Right cardiac atrium (tissue), 5 donors: ENCODE measurements at regions not wholly inside any gene's neighbourhood (a gene's known extent, or its start where the extent isn't known, plus 50 kb on each side); places are given as distances from the start of the nearest gene placed in this dataset.

Experiments
- ATAC-seq, 2 donors: fragments of 200-7000 bp; cut with Tn5 transposase; one replicate each; pipeline versions ENCODE4 v1.8.0 to v1.9.1; 2020; ENCODE audit warnings: moderate library complexity in 2 of 2, mild to moderate bottlenecking in 1 of 2
- DNase-seq, 3 donors: peaks; one replicate each; pipeline ENCODE4 v3.0.0-alpha.2; 2020
- H3K27ac ChIP-seq: one replicate; pipeline ENCODE4 v1.5.1; 2013; ENCODE audit warnings: mild to moderate bottlenecking, low read length, control low read depth, moderate library complexity
- H3K27me3 ChIP-seq: one replicate; pipeline ENCODE4 v1.6.1; 2013; ENCODE audit not compliant: control insufficient read depth, insufficient read depth
- H3K4me1 ChIP-seq: one replicate; pipeline ENCODE4 v1.6.1; 2013; ENCODE audit warnings: low read length; ENCODE audit not compliant: control insufficient read depth, insufficient read depth
- H3K4me3 ChIP-seq: one replicate; pipeline ENCODE4 v1.5.1; 2013; ENCODE audit warnings: low read length, control low read depth
- H3K9me3 ChIP-seq: one replicate; pipeline ENCODE4 v1.6.1; 2013; ENCODE audit warnings: low read length; ENCODE audit not compliant: control insufficient read depth
- WGBS: extraction: QIAGEN DNeasy Blood & Tissue Kit; methylation state at CpG from one replicate; pipeline ENCODE4 v1.1.7; 2013; 5-methylcytosine and 5-hydroxymethylcytosine counted together
- intact Hi-C, 4 donors: fragments of 100-400 bp; cut with DNase I; formaldehyde crosslinking; loops; one replicate each; pipeline versions ENCODE4 v1.11.0 to v1.14.0; 2022 to 2023
- donor health status: healthy with polysubstance abuse.
- donor health status: DM: no; HTN: yes; CAD: no.
- donor health status: DM: no; HTN: no; CAD: no.
- donor health status: DM: no; HTN: yes; CAD: no; lungs with severe emphysema.
- donor health status: DM: yes; HTN: yes; CAD: no.

DNA sequence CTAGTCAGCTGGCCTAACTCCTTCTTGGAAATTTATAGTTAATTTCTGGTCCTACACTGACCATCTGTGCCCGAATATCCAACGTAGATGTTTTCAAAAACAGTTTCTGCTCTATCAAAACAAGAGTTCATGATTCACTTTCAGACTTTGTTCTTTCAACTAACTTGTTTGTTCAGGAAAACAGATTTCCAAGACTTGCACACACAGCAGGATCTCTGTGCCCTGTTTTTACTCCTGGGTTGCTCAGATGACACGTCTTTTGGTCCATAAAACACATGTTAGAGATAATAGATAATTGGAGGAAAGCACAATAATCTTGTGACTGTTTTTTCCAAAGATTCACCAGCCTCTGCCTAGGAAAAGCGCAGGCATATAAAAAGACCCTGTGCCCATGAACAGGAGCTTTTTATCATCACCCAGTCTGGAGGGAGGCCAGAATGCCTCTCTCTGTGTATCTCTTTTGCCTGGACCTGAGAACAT, 218.0 kb downstream of the IRS2 start:
- intact Hi-C loops: no loop called here
- Histone ChIP-seq H3K4me3 (no peak overlapping the region), H3K4me1 (no peaks in the 10 kb centered on the region), H3K27ac (no peak overlapping the region), H3K9me3 (no peaks in the 10 kb centered on the region), H3K27me3 (no peaks in the 10 kb centered on the region)
- 50% methylated on average over 4 of the region's 4 CpGs for WGBS
- DNase-seq (no peak), ATAC-seq (peak in 1 of 2 donors; percentile 42)

DNA sequence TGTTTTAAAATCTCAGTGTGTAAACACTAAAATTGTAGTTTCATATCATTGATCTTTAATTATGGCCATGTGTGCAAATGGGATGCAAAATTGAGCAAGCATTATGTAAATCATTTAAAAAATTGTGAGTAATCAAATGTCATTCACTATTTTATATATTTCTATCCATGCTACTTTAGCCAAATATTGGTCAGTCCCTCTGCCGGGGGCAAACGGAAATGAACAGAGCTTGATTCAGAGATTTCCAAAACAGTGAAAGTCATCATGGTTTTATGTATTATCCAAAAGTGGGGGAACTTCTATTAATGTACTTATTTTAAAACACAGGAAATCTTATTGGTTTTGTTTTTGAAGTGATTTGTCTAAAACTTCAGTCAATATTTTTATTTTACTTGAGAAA, 219.1 kb downstream of the IRS2 start:
- ATAC-seq: no peak
- WGBS: 49% methylated on average over 2 of the region's 2 CpGs

DNA sequence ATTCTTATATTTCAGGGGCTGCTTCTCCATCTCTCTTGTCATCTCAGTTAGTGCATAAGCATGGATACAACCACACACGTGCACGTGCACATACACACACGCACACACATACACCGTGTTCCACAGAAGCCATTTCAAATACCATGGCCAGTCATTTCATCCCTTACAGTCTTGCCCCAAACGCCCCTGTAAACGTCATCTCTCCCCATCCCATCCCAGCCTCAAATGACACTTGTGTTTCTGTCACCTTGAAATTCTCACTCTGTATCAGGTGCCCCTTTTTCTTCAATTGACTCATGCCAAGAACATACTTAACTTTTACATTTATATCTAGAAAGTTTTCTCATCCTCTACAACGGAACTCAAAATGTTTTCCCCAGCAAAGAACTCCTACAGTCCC, 220.5 kb downstream of the IRS2 start:
- intact Hi-C loops: no loop called here
- WGBS: 88% methylated on average over 7 of the region's 7 CpGs
- no peak for ATAC-seq
- Histone ChIP-seq H3K27me3 (no peaks in the 10 kb centered on the region), H3K4me1 (no peaks in the 10 kb centered on the region), H3K27ac (no peak overlapping the region), H3K9me3 (no peaks in the 10 kb centered on the region), H3K4me3 (no peak overlapping the region)
- DNase-seq: no peak

More for the DNA sequence above, 219.1 kb downstream of the IRS2 start:
- no peaks in the 10 kb centered on the region for H3K4me1 ChIP-seq
- no peaks in the 10 kb centered on the region for H3K27me3 ChIP-seq
- no peaks in the 10 kb centered on the region for H3K9me3 ChIP-seq
- intact Hi-C loops: no loop called here
- no peak for DNase-seq
- no peak overlapping the region for H3K27ac ChIP-seq
- H3K4me3 ChIP-seq: no peak overlapping the region

DNA sequence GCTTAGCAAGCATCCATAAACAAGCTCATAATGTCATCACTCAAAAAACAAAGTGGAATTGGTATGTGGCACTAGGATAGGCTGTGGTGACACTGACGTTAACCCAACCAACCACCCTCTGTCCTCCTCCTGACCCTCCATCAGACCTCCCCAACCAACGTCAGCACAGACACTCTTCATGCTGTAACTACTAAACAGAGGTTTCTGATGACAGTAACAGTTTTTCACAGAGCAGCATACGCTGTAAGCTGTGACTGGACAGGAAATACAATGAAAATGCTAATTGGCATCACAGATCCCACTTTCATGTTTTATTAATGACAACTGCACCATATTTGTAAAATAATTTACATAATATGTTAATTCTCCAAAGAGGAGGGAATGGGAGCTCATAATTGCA, 238.0 kb downstream of the IRS2 start:
- H3K27ac ChIP-seq: no peak overlapping the region
- H3K27me3 ChIP-seq: no peaks in the 10 kb centered on the region
- no peak overlapping the region for H3K4me3 ChIP-seq
- intact Hi-C loops: no loop called here
- H3K9me3 ChIP-seq: no peaks in the 10 kb centered on the region
- 41% methylated on average over 3 of the region's 3 CpGs for WGBS
- DNase-seq: no peak
- ATAC-seq: peak; percentile 43 to 93
- no peaks in the 10 kb centered on the region for H3K4me1 ChIP-seq

DNA sequence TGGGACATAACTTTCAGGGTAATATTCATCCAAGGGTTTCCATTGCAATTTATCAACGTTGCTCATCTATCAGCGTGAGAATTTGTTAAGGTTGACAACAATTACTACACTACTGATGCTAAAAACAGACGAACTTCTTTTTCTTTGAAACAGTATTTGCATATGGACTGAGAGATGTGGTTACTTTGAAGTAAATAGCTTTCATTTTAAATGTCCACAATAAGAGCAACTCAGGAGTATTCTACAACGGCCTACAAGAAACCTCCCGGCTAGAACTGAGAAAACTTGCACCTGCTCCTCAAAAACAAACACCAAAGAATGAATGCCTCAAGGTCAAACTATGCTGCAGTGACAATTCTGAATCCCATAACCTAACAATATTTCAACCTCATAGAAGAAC, 238.4 kb downstream of the IRS2 start:
- Histone ChIP-seq H3K9me3 (no peaks in the 10 kb centered on the region), H3K27ac (no peak overlapping the region), H3K4me3 (no peak overlapping the region), H3K27me3 (no peaks in the 10 kb centered on the region), H3K4me1 (no peaks in the 10 kb centered on the region)
- DNase-seq (no peak), ATAC-seq (no peak)
- 81% methylated on average over 5 of the region's 5 CpGs for WGBS
- intact Hi-C loops: no loop called here

DNA sequence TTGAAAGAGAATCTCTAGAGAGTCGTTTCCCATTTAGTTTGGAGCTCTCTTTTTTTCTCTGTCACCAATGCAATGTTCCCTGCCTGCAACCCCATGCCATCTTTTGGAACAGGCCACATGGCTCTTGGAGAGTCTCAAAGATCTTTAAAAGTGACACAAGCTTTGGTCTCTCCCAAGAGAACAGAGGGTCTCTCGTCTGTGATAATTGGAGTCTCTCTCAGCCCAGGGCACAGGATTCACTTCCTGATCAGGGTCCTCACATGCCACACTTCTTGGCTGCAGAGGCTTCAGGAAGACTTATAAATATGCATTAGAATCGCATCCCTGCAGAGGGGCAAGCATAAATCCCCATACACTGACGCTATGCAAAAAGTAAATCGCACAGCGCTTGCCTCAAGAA, 240.5 kb downstream of the IRS2 start:
- DNase-seq (no peak), ATAC-seq (no peak)
- H3K4me1 ChIP-seq: no peaks in the 10 kb centered on the region
- 52% methylated on average over 6 of the region's 6 CpGs for WGBS
- H3K27me3 ChIP-seq: no peaks in the 10 kb centered on the region
- no peak overlapping the region for H3K4me3 ChIP-seq
- H3K27ac ChIP-seq: no peak overlapping the region
- intact Hi-C loops: no loop called here
- no peaks in the 10 kb centered on the region for H3K9me3 ChIP-seq

DNA sequence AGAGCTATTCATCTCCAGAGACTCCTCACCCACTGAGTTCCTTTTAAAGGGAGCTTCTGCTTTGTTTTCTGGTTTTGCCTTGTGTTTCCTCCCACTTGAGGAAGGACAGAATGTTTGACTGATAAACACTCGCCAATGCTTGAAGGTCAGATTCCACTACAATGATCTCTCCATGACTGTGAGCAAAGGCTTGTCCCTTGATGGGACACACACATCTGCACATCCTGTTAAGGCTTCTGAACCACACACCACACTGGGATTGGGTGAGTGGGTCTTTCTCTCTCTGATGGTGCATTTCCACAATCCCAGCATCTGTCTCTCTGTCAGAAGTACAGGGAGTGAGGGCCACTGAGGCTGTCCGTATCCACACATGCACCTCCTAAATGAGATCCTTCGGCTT, 245.3 kb downstream of the IRS2 start:
- ATAC-seq: peak; percentile 71 to 80
- no peaks in the 10 kb centered on the region for H3K27me3 ChIP-seq

DNA sequence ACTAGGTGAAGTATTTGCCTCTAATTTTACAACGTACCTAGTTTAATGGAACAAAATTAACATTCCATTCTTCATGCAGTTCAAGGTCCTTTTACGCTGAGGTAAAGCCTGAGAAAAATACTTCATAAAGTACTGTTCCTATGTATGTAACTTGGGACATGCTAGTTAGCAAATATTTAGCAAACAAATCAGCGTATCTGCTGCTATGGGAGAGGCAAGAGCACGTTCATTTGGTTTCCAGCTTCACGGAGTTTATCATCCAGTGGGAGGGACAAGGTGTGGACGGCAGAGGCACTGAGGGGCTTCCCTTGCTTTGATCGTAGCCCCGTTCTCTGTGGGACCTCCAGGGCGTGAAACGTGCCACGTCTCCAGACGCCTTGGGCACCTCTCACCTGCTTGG, 248.8 kb downstream of the IRS2 start:
- Histone ChIP-seq H3K4me1 (no peaks in the 10 kb centered on the region), H3K27me3 (no peaks in the 10 kb centered on the region), H3K4me3 (no peak overlapping the region), H3K9me3 (no peaks in the 10 kb centered on the region), H3K27ac (no peak overlapping the region)
- ATAC-seq: no peak
- no peak for DNase-seq
- WGBS: 72% methylated on average over 12 of the region's 12 CpGs
- intact Hi-C loops: no loop called here

More for the DNA sequence above, 245.3 kb downstream of the IRS2 start:
- Histone ChIP-seq H3K4me1 (no peaks in the 10 kb centered on the region), H3K4me3 (no peak overlapping the region), H3K27ac (no peak overlapping the region), H3K9me3 (no peaks in the 10 kb centered on the region)
- intact Hi-C loops: no loop called here
- DNase-seq: no peak
- 65% methylated on average over 3 of the region's 3 CpGs for WGBS

DNA sequence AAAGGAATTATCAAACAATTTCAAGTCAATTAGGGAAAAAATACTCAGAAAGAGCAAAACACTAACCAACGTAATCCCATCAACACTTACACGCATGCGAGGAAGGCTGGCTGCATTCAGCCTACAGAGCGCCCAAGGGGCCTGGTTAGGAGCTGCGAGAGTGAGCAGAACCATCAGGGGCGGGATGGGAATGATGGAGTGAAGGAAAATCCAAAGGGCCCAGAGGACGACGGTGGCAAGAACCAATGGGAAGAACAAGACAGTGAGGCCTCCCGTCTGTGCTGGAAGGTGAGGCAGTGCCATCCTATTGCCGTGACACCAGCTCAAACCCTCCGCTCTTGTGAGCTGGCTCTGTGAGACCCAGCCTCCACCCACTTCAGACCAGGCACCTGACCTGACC, 253.0 kb downstream of the IRS2 start:
- WGBS: 91% methylated on average over 11 of the region's 11 CpGs
- Histone ChIP-seq H3K4me3 (no peak overlapping the region), H3K27me3 (no peaks in the 10 kb centered on the region), H3K27ac (no peak overlapping the region), H3K9me3 (no peaks in the 10 kb centered on the region), H3K4me1 (no peaks in the 10 kb centered on the region)
- no peak for ATAC-seq
- no peak for DNase-seq
- intact Hi-C loops: no loop called here

DNA sequence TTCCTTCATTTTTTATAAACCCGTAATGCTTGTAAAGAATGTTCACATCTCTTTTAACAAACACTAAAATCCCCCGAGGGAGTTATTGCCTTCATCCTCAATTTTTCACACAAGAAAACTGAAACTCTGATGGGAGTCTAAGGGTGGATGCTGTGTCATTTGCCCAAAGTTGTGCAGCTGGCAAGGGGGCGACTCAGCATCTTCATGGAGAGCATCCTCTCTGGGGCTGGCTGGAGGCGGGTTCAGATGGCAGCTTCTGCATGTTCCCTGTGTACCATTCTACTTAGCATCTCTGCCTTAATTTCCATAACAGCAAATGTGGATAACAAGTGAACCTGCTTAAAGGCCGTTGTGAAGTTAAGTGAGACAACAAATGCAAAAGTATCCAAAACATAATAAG, 256.4 kb downstream of the IRS2 start:
- H3K27ac ChIP-seq: no peak overlapping the region
- no peak overlapping the region for H3K4me3 ChIP-seq
- DNase-seq (no peak), ATAC-seq (no peak)
- H3K4me1 ChIP-seq: no peaks in the 10 kb centered on the region
- H3K9me3 ChIP-seq: no peaks in the 10 kb centered on the region
- intact Hi-C loops: no loop called here
- 86% methylated on average over 5 of the region's 5 CpGs for WGBS
- no peaks in the 10 kb centered on the region for H3K27me3 ChIP-seq

DNA sequence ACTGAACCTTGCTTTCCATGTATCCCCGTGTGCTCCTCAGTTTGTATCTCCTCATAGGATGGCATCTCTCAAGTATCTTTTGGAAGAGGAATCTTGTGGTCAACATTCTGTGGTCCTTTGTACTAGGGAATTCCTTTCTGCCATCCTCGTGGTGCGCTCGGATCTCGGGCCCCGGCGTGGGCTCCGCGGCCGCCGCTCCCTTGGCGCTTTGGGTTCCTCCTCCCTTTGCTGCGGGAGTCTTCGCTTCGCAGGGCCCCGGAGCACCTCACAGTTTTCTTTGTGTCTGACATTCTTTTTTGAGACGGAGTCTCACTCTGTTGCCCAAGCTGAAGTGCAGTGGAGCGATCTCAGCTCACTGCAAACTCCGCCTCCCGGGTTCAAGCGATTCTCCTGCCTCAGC, 264.7 kb downstream of the IRS2 start:
- no peak overlapping the region for H3K27ac ChIP-seq
- no peak for ATAC-seq
- WGBS: 97% methylated on average over 21 of the region's 21 CpGs

DNA sequence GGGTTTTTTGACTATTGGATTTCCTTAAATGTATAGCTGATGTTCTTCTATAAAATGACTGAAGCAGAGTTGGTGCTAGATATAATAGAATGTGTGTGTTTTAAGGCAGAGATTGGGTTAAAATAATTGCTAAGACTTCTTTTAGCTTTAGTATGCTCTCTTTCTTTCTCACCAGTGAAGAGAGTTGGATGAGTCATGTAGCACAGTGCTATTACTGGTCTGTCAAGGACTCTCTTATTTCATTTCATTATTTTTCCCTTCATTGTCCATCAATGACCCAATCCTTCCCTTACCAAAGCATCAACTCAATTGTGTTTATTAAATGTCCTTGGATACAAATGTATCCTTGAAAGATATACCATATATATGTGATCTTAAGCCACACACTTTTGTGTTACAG, 268.9 kb downstream of the IRS2 start:
- Histone ChIP-seq H3K4me1 (no peaks in the 10 kb centered on the region), H3K27ac (no peak overlapping the region), H3K27me3 (no peaks in the 10 kb centered on the region), H3K9me3 (no peaks in the 10 kb centered on the region), H3K4me3 (no peak overlapping the region)
- no peak for DNase-seq
- ATAC-seq: no peak
- intact Hi-C loops: no loop called here

More for the DNA sequence above, 264.7 kb downstream of the IRS2 start:
- intact Hi-C loops: no loop called here
- Histone ChIP-seq H3K4me3 (no peak overlapping the region), H3K4me1 (no peaks in the 10 kb centered on the region), H3K27me3 (no peaks in the 10 kb centered on the region), H3K9me3 (no peaks in the 10 kb centered on the region)
- DNase-seq: no peak
